Stimulated activated CD8-positive, alpha-beta memory T cell treated with anti-CD3 and anti-CD28 coated beads, Interleukin-15, amount 100 ng/mL, for 1 hour (primary cell): ENCODE measurements at regions not wholly inside any gene's neighbourhood (a gene's known extent, or its start where the extent isn't known, plus 50 kb on each side); places are given as distances from the start of the nearest gene placed in this dataset.

Experiments used
- DNase-seq: peaks from one replicate; pipeline ENCODE4 v3.0.0-alpha.2; 2020; ENCODE audit warnings: low read depth

- no peak for DNase-seq
These were observed 452.5 kb downstream of the MCTP2 start for GRCh38 chr15:94683902-94684301.

- no peak for DNase-seq
These were observed 459.8 kb downstream of the MCTP2 start for GRCh38 chr15:94691169-94691568.

- no peak for DNase-seq
These were observed 461.3 kb downstream of the MCTP2 start for GRCh38 chr15:94692710-94693109.

GRCh38 chr15:94700211-94700610 lies 468.9 kb downstream of the MCTP2 start:
- DNase-seq, result no peak

GRCh38 chr15:94701281-94701985 lies 470.1 kb downstream of the MCTP2 start:
- DNase-seq, result no peak

- DNase-seq, result no peak
These were observed 472.2 kb downstream of the MCTP2 start for GRCh38 chr15:94703596-94703995.

- no peak for DNase-seq
These were observed 473.1 kb downstream of the MCTP2 start for GRCh38 chr15:94704421-94704820.

GRCh38 chr15:94704946-94705345 lies 473.6 kb downstream of the MCTP2 start:
- no peak for DNase-seq

GRCh38 chr15:94709319-94709718 lies 478.0 kb downstream of the MCTP2 start:
- no peak for DNase-seq

- DNase-seq, result no peak
These were observed 490.8 kb downstream of the MCTP2 start for GRCh38 chr15:94722024-94722636.

GRCh38 chr15:94723801-94724200 lies 492.4 kb downstream of the MCTP2 start:
- no peak for DNase-seq

GRCh38 chr15:94731286-94731685 lies 499.9 kb downstream of the MCTP2 start:
- no peak for DNase-seq

- no peak for DNase-seq
These were observed 503.1 kb downstream of the MCTP2 start for GRCh38 chr15:94734460-94734859.

GRCh38 chr15:94736236-94736635 lies 504.9 kb downstream of the MCTP2 start:
- DNase-seq, result no peak

GRCh38 chr15:94739639-94740038 lies 508.3 kb downstream of the MCTP2 start:
- DNase-seq, result no peak

- no peak for DNase-seq
These were observed 509.1 kb downstream of the MCTP2 start for GRCh38 chr15:94740469-94740868.

- DNase-seq, result no peak
These were observed 512.3 kb downstream of the MCTP2 start for GRCh38 chr15:94743668-94744067.

GRCh38 chr15:94744080-94744793 lies 512.9 kb downstream of the MCTP2 start:
- DNase-seq, result no peak

- no peak for DNase-seq
These were observed 514.0 kb downstream of the MCTP2 start for GRCh38 chr15:94745371-94745770.

GRCh38 chr15:94747510-94747909 lies 516.1 kb downstream of the MCTP2 start:
- no peak for DNase-seq

- no peak for DNase-seq
These were observed 518.7 kb downstream of the MCTP2 start for GRCh38 chr15:94749811-94750617.

GRCh38 chr15:94760348-94760747 lies 529.0 kb downstream of the MCTP2 start:
- DNase-seq, result no peak
